OCI-LY7 (cell line): ENCODE measurements at regions not wholly inside any gene's neighbourhood (a gene's known extent, or its start where the extent isn't known, plus 50 kb on each side); places are given as distances from the start of the nearest gene placed in this dataset.

Experiments used
- BruUV-seq: library from RNA; stranded (reverse); fragments of 400-500 nt; replicated peaks from 2 replicates; lab custom pipeline; 2021; lab: Mats Ljungman, UMichigan
- CTCF ChIA-PET: fragments of 300-600 bp; sonication (Branson Sonifier 250); formaldehyde crosslinking; loops from one replicate; lab custom pipeline; 2022; ENCODE audit warnings: antibody characterized with exemption; ENCODE audit not compliant: unreplicated experiment; lab: Charles Lee
- POLR2A ChIA-PET: fragments of 300-600 bp; sonication (Branson Sonifier 250); formaldehyde crosslinking; loops from one replicate; lab custom pipeline; 2022; ENCODE audit warnings: antibody characterized with exemption; lab: Charles Lee
- DNase-seq: peaks from one replicate; pipeline ENCODE4 v3.0.0-alpha.2; 2015; ENCODE audit warnings: low spot score
- H2AFZ ChIP-seq: fragments of 200-600 bp; sonication (generic), shearing (Covaris generic); 2 replicates; pipeline ENCODE4 v1.6.1; 2014; ENCODE audit warnings: mild to moderate bottlenecking, antibody characterized with exemption, low read length, moderate library complexity
- H3K27ac ChIP-seq: fragments of 200-600 bp; sonication (generic); 2 replicates; pipeline ENCODE4 v1.5.1; 2014; ENCODE audit warnings: mixed run types, low read depth, mild to moderate bottlenecking, moderate library complexity, low read length, inconsistent platforms; ENCODE audit not compliant: poor library complexity, severe bottlenecking
- H3K36me3 ChIP-seq: fragments of 200-600 bp; sonication (generic); 2 replicates; pipeline ENCODE4 v1.6.1; 2014; ENCODE audit warnings: mild to moderate bottlenecking, antibody characterized with exemption, low read length, moderate library complexity, mixed read lengths; ENCODE audit not compliant: insufficient read depth
- H3K4me1 ChIP-seq: fragments of 200-600 bp; sonication (generic); 2 replicates; pipeline ENCODE4 v1.5.1; 2014; ENCODE audit warnings: mild to moderate bottlenecking, low read length; ENCODE audit not compliant: insufficient read depth, poor library complexity, severe bottlenecking
- H3K4me2 ChIP-seq: fragments of 200-600 bp; sonication (generic); 2 replicates; pipeline ENCODE4 v1.6.1; 2014; ENCODE audit warnings: mild to moderate bottlenecking, low read length
- H3K4me3 ChIP-seq: fragments of 200-600 bp; sonication (generic); 2 replicates; pipeline ENCODE4 v1.5.1; 2014; ENCODE audit warnings: mild to moderate bottlenecking, low read depth, low read length; ENCODE audit not compliant: poor library complexity, severe bottlenecking
- H3K79me2 ChIP-seq: fragments of 200-600 bp; sonication (generic); 2 replicates; pipeline ENCODE4 v1.6.1; 2016; ENCODE audit warnings: low read depth, mild to moderate bottlenecking, low read length, moderate library complexity, mixed read lengths; ENCODE audit not compliant: insufficient read depth
- H3K9me2 ChIP-seq: fragments of 200-600 bp; sonication (generic); 2 replicates; pipeline ENCODE4 v1.6.1; 2016; ENCODE audit warnings: mild to moderate bottlenecking, low read length, mixed read lengths; ENCODE audit not compliant: insufficient read depth
- H3K9me3 ChIP-seq: fragments of 200-600 bp; sonication (generic); 2 replicates; pipeline ENCODE4 v1.6.1; 2014; ENCODE audit warnings: mild to moderate bottlenecking, mixed run types, low read length, mixed read lengths
- H4K20me1 ChIP-seq: fragments of 200-600 bp; sonication (generic); 2 replicates; pipeline ENCODE4 v1.6.1; 2014; ENCODE audit warnings: mild to moderate bottlenecking, antibody characterized with exemption, low read length, moderate library complexity, mixed read lengths; ENCODE audit not compliant: insufficient read depth
- CTCF ChIP-seq: fragments of 200-600 bp; sonication (generic); conservative IDR thresholded peaks from 2 replicates; pipeline ENCODE4 v1.5.1; 2014; ENCODE audit warnings: mild to moderate bottlenecking, antibody characterized with exemption, low read length, moderate library complexity, mixed read lengths
- EZH2phosphoT487 ChIP-seq: fragments of 200-600 bp; sonication (generic); IDR thresholded peaks from 2 replicates; pipeline ENCODE4 v1.6.1; 2018; ENCODE audit warnings: low read depth, borderline replicate concordance, mild to moderate bottlenecking, mixed run types, antibody characterized with exemption, low read length, moderate library complexity, mixed read lengths
- intact Hi-C: fragments of 100-400 bp; cut with micrococcal nuclease; formaldehyde crosslinking; loops from one replicate; pipeline ENCODE4 v1.10.0; 2022; ENCODE audit not compliant: unreplicated experiment

GRCh38 chrX:137695417-137695816 lies 129.5 kb downstream of the ZIC3 start:
- no TSS peak for BruUV-seq
- H3K79me2 ChIP-seq = no peaks in the 10 kb centered on the region
- TF ChIP-seq EZH2phosphoT487 (no peak), CTCF (no peak)
- H3K9me3 ChIP-seq = no peaks in the 10 kb centered on the region
- no peak overlapping the region for H2AFZ ChIP-seq
- ChIA-PET CTCF (no interaction called here), POLR2A (interaction anchor here (0.7 kb wide), 2 partner anchors 35 to 53 kb away, joined by 3 to 8 read pairs; no protein-coding TSS in a partner anchor)
- no peaks in the 10 kb centered on the region for H4K20me1 ChIP-seq
- no peaks in the 10 kb centered on the region for H3K4me1 ChIP-seq
- H3K36me3 ChIP-seq = no peaks in the 10 kb centered on the region
- no peak for DNase-seq
- H3K4me3 ChIP-seq = no peak overlapping the region
- H3K9me2 ChIP-seq = no peaks in the 10 kb centered on the region
- intact Hi-C loops = no loop called here
- H3K4me2 ChIP-seq = no peak overlapping the region
- no peak overlapping the region for H3K27ac ChIP-seq

- BruUV-seq = no TSS peak
- CTCF ChIA-PET = no interaction called here
These were observed 141.4 kb downstream of the ZIC3 start for GRCh38 chrX:137707348-137707747.

More at GRCh38 chrX:137707348-137707747, 141.4 kb downstream of the ZIC3 start:
- Histone ChIP-seq H3K9me3 (no peaks in the 10 kb centered on the region), H3K79me2 (no peaks in the 10 kb centered on the region), H3K9me2 (no peaks in the 10 kb centered on the region), H4K20me1 (no peaks in the 10 kb centered on the region), H3K4me2 (no peak overlapping the region), H3K36me3 (no peaks in the 10 kb centered on the region), H3K4me1 (no peaks in the 10 kb centered on the region), H3K4me3 (no peak overlapping the region), H2AFZ (no peak overlapping the region), H3K27ac (no peak overlapping the region)
- DNase-seq = no peak
- TF ChIP-seq CTCF (no peak), EZH2phosphoT487 (no peak)
- intact Hi-C loops = no loop called here
- POLR2A ChIA-PET = no interaction called here
